Esophagus muscularis mucosa (tissue), 4 donors: ENCODE measurements at regions not wholly inside any gene's neighbourhood (a gene's known extent, or its start where the extent isn't known, plus 50 kb on each side); places are given as distances from the start of the nearest gene placed in this dataset.

Experiments
- DNase-seq: peaks from one replicate; pipeline ENCODE4 v3.0.0-alpha.2; 2017; ENCODE audit errors: extremely low spot score
- H3K27ac ChIP-seq, 4 donors: fragments of 200-600 bp; sonication (generic); replicated peaks in 1 of 4; 1 replicate in 3 of 4; 2 replicates in 1 of 4; pipeline ENCODE4 v1.5.1; 2016 to 2019; ENCODE audit warnings: mild to moderate bottlenecking in 1 of 4
- H3K27me3 ChIP-seq, 4 donors: fragments of 200-600 bp; sonication (generic); one replicate each; pipeline versions ENCODE4 v1.5.1 to v1.6.0; 2016 to 2019
- H3K36me3 ChIP-seq, 4 donors: fragments of 200-600 bp; sonication (generic); one replicate each; pipeline ENCODE4 v1.5.1; 2016 to 2019
- H3K4me1 ChIP-seq, 4 donors: fragments of 200-600 bp; sonication (generic); one replicate each; pipeline ENCODE4 v1.5.1; 2016 to 2019
- H3K4me3 ChIP-seq, 4 donors: fragments of 200-600 bp; sonication (generic); 1 replicate in 2 of 4; 2 replicates in 2 of 4; pipeline ENCODE4 v1.5.1; 2016 to 2019; ENCODE audit warnings: mild to moderate bottlenecking in 4 of 4, moderate library complexity in 1 of 4
- H3K9me3 ChIP-seq, 4 donors: fragments of 200-600 bp; sonication (generic); 1 replicate in 3 of 4; 2 replicates in 1 of 4; pipeline ENCODE4 v1.5.1; 2016 to 2019
- EP300 ChIP-seq: sonication (generic); formaldehyde crosslinking; IDR thresholded peaks from one replicate; pipeline ENCODE4 v1.6.1; 2017; ENCODE audit warnings: antibody characterized with exemption
- POLR2A ChIP-seq: fragments of 450-650 bp; IDR thresholded peaks from one replicate; pipeline ENCODE4 v1.6.1; 2017; ENCODE audit warnings: antibody characterized with exemption, moderate library complexity, mild to moderate bottlenecking, low read depth
- POLR2AphosphoS5 ChIP-seq, 2 donors: sonication (generic); formaldehyde crosslinking; IDR thresholded peaks; one replicate each; pipeline ENCODE4 v1.6.1; 2017; ENCODE audit warnings: antibody characterized with exemption in 2 of 2
- WGBS: methylation state at CpG from one replicate; pipeline ENCODE4 v1.1.5; 2018; 5-methylcytosine and 5-hydroxymethylcytosine counted together
- intact Hi-C: fragments of 100-400 bp; cut with DNase I; formaldehyde crosslinking; loops from one replicate; pipeline ENCODE4 v1.15.1; 2023
- TF ChIP-seq, protein P1 (sequence below), 3 experiments: fragments of 200-600 bp in 2 of 3; fragments of 450-650 bp in 1 of 3; sonication (generic) in 2 of 3; IDR thresholded peaks; one replicate each; pipeline ENCODE4 v1.5.1; 2017 to 2019; ENCODE audit warnings: antibody characterized with exemption in 3 of 3, mild to moderate bottlenecking in 2 of 3, moderate library complexity in 1 of 3

DNA sequence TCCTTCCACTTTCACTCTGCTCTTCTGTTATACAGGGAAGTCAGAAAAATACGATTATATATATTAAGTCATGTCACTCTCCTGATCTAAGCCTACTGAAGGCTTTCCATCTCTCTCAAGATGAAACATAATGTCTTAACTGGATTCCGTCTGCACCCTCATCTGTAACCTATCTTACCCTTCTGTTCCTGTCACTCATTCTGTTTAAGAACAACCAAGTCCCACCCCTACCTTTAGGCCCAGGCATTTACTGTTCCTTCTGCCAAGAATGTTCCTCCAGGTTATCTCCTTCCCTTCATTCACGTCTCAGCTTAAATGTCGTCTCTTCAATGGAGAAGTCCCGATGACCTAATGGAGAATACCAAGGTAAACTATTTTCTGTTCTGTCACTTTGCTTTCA is 1802.4 kb downstream of the MRPL39 start:
- no peak for DNase-seq
- no peaks in the 10 kb centered on the region for H3K4me1 ChIP-seq
- intact Hi-C loops = no loop called here
- no peak overlapping the region for H3K4me3 ChIP-seq
- H3K27me3 ChIP-seq = no peaks in the 10 kb centered on the region
- no peaks in the 10 kb centered on the region for H3K36me3 ChIP-seq
- no peaks in the 10 kb centered on the region for H3K9me3 ChIP-seq
- H3K27ac ChIP-seq = no peak overlapping the region
- WGBS = 62% methylated on average over 5 of the region's 5 CpGs
- TF ChIP-seq EP300 (no peak), POLR2AphosphoS5 (IDR thresholded peaks at IDR 0.05) (no peak), POLR2A (no peak)
- TF ChIP-seq, protein P1, sequence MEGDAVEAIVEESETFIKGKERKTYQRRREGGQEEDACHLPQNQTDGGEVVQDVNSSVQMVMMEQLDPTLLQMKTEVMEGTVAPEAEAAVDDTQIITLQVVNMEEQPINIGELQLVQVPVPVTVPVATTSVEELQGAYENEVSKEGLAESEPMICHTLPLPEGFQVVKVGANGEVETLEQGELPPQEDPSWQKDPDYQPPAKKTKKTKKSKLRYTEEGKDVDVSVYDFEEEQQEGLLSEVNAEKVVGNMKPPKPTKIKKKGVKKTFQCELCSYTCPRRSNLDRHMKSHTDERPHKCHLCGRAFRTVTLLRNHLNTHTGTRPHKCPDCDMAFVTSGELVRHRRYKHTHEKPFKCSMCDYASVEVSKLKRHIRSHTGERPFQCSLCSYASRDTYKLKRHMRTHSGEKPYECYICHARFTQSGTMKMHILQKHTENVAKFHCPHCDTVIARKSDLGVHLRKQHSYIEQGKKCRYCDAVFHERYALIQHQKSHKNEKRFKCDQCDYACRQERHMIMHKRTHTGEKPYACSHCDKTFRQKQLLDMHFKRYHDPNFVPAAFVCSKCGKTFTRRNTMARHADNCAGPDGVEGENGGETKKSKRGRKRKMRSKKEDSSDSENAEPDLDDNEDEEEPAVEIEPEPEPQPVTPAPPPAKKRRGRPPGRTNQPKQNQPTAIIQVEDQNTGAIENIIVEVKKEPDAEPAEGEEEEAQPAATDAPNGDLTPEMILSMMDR (IDR thresholded peaks at IDR 0.05) = no peak

DNA sequence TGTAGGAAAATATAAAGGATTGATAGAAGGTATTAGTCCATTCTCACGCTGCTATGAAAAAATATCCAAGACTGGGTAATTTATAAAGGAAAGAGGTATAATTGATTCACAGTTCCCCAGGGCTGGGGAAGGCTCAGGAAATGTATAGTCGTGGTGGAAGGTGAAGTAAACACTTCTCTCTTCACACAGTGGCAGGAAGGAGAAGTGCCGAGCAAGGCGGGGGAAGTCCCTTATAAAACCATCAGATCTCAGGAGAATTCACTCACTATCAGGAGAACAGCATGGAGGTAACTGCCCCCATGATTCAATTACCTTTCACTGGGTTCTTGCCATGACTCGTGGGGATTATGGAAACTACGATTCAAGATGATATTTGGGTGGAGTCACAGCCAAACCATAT is 1806.0 kb downstream of the MRPL39 start:
- DNase-seq = no peak
- Histone ChIP-seq H3K27me3 (no peaks in the 10 kb centered on the region), H3K4me3 (no peak overlapping the region), H3K36me3 (no peaks in the 10 kb centered on the region), H3K9me3 (no peaks in the 10 kb centered on the region), H3K4me1 (no peaks in the 10 kb centered on the region), H3K27ac (no peak overlapping the region)
- intact Hi-C loops = no loop called here
- TF ChIP-seq POLR2A = no peak
- TF ChIP-seq EP300 = no peak
- TF ChIP-seq, protein P1 (IDR thresholded peaks at IDR 0.05) = no peak
- no peak for TF ChIP-seq POLR2AphosphoS5 (IDR thresholded peaks at IDR 0.05)
- WGBS = 72% methylated on average over 6 of the region's 6 CpGs

DNA sequence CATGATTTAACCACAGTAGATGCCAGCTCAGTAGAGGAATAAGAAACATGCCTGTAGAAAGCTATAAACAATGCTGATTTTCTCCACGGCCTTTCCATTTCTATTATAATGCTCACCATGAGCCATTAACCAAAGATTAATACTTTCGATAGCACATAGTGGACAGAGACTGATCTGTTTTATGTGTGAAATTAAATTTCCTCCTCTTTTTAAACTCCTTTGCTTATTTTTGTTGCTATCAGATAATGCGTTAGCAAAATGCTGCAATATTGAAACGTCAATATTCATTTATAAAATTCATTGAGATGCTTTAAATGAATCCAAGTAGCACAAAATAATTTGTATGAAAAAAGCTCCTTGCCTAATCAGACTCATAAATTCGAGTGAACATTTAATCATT is 1807.9 kb downstream of the MRPL39 start:
- no peaks in the 10 kb centered on the region for H3K9me3 ChIP-seq
- TF ChIP-seq POLR2AphosphoS5 (IDR thresholded peaks at IDR 0.05) = no peak
- TF ChIP-seq POLR2A = no peak
- no peak for TF ChIP-seq EP300
- intact Hi-C loops = no loop called here
- no peak overlapping the region for H3K27ac ChIP-seq
- H3K4me3 ChIP-seq = no peak overlapping the region
- no peaks in the 10 kb centered on the region for H3K36me3 ChIP-seq
- no peak for DNase-seq
- H3K4me1 ChIP-seq = no peaks in the 10 kb centered on the region
- H3K27me3 ChIP-seq = no peaks in the 10 kb centered on the region
- 71% methylated on average over 5 of the region's 5 CpGs for WGBS

DNA sequence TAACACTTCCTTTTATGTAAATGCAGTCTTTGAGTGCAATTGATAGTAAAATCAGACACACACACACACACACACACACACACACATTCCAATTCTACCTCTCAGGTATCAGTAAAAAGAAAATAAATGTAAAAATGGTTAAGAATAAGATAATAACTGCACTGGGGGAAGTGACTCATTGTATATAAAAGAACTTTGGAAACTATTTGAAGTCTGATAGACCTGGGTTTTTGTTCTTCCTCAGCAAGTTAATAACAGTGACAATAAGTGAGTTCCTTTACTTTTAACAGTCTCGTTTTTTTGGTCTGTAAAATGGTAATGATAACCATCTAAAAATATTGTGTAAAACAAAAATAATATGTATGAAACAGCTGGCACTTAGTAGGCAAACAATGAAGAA is 1815.0 kb downstream of the MRPL39 start:
- intact Hi-C loops = no loop called here
- H3K9me3 ChIP-seq = no peaks in the 10 kb centered on the region
- H3K27ac ChIP-seq = no peak overlapping the region
- TF ChIP-seq POLR2A = no peak
- TF ChIP-seq, protein P1 (IDR thresholded peaks at IDR 0.05) = no peak
- H3K27me3 ChIP-seq = no peaks in the 10 kb centered on the region
- H3K36me3 ChIP-seq = no peaks in the 10 kb centered on the region
- no peak overlapping the region for H3K4me3 ChIP-seq
- H3K4me1 ChIP-seq = no peaks in the 10 kb centered on the region
- no peak for DNase-seq
- WGBS = 23% methylated on average over 1 of the region's 1 CpG

DNA sequence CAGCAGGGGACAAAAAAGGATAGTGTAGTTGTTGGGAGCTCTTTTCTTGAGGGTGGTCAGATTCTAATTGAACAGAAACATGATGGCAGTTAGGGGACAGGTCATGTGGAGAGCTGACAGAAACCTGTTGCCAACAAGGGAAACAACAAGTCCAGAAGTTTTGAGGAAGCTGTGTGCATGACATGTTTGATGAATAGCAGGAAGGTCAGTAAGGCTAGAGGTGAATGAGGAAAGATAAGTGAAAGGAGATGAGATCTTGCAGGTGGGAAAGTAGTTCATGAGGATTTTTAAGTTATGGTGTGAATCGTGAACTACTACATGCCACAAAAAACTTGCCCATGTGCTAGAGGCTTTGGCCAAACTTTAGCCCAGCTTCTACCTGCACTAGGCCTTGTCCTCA is 1817.4 kb downstream of the MRPL39 start:
- WGBS = 78% methylated on average over 1 of the region's 1 CpG
- H3K9me3 ChIP-seq = no peaks in the 10 kb centered on the region
- TF ChIP-seq, protein P1 (IDR thresholded peaks at IDR 0.05) = no peak
- no peak for TF ChIP-seq EP300
- no peak for TF ChIP-seq POLR2AphosphoS5 (IDR thresholded peaks at IDR 0.05)
- TF ChIP-seq POLR2A = no peak
- no peak overlapping the region for H3K4me3 ChIP-seq
- no peak for DNase-seq
- intact Hi-C loops = no loop called here
- no peak overlapping the region for H3K27ac ChIP-seq
- H3K4me1 ChIP-seq = no peaks in the 10 kb centered on the region
- no peaks in the 10 kb centered on the region for H3K36me3 ChIP-seq
- no peaks in the 10 kb centered on the region for H3K27me3 ChIP-seq
